ENCODE measurements at regions not wholly inside any gene's neighbourhood (a gene's known extent, or its start where the extent isn't known, plus 50 kb on each side); places are given as distances from the start of the nearest gene placed in this dataset.

DNA sequence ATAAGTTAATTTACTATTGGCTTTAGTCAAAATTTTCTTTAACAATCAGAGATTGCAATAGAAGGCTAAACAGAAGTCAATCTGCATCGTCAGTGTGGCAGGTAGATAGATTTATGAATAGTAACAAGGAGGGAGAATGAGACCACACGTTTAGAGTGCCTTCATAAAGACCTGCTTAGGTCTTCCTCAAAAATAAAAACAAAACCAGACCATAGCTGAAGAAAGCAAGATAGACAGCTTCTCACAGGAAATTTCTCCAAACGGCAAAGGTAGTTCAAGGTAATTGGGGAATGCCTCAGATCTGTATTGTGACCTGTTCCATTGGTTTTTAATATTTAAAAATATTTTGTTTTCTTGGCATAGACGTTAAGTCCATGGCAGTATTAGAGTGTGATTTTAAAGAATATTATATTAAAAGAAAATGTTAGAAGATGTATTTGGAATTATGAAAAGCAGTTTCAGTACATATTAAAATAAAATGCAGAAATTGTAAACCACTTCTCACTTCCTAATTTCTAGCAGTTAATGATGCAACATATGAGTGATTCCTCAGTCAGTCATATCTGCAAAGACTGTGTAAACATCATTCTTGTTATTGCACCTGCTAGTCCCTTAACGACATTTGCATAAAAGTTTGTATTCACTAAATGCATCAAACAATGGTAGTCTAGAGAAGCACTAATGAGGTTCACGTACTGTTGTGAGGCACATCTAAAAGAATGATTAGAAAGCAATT is 278.0 kb downstream of the HLX start:
- TF ChIP-seq CTCF (IDR thresholded peaks at IDR 0.05) (no peak), ZFX (IDR thresholded peaks at IDR 0.05; ENCODE audit: borderline replicate concordance) (no peak)
